Tibial nerve (tissue), 4 donors: ENCODE measurements at regions not wholly inside any gene's neighbourhood (a gene's known extent, or its start where the extent isn't known, plus 50 kb on each side); places are given as distances from the start of the nearest gene placed in this dataset.

ENCODE experiments used
- DNase-seq, 2 donors: peaks; one replicate each; pipeline ENCODE4 v3.0.0-alpha.2; 2019; ENCODE audit warnings: low spot score in 2 of 2
- H3K27ac ChIP-seq, 4 donors: fragments of 200-600 bp; sonication (generic) in 3 of 4; one replicate each; pipeline ENCODE4 v1.5.1; 2017 to 2019; ENCODE audit warnings: mild to moderate bottlenecking in 1 of 4
- H3K27me3 ChIP-seq, 2 donors: fragments of 200-600 bp; sonication (generic) in 1 of 2; one replicate each; pipeline versions ENCODE4 v1.5.1 to v1.6.0; 2017 to 2019
- H3K36me3 ChIP-seq, 3 donors: fragments of 200-600 bp; sonication (generic); one replicate each; pipeline ENCODE4 v1.5.1; 2018 to 2019
- H3K4me1 ChIP-seq, 4 donors: fragments of 200-600 bp; sonication (generic) in 3 of 4; one replicate each; pipeline ENCODE4 v1.5.1; 2017 to 2019
- H3K4me3 ChIP-seq, 4 donors: fragments of 200-600 bp; sonication (generic) in 3 of 4; one replicate each; pipeline ENCODE4 v1.5.1; 2017 to 2019; ENCODE audit warnings: mild to moderate bottlenecking in 1 of 4, moderate library complexity in 1 of 4
- H3K9me3 ChIP-seq, 4 donors: fragments of 200-600 bp; sonication (generic) in 3 of 4; one replicate each; pipeline ENCODE4 v1.5.1; 2017 to 2019
- CTCF ChIP-seq, 5 experiments: fragments of 200-600 bp in 3 of 5; fragments of 450-650 bp in 2 of 5; sonication (generic) in 3 of 5; IDR thresholded peaks; one replicate each; pipeline ENCODE4 v1.5.1; 2016 to 2019; ENCODE audit warnings: antibody characterized with exemption in 5 of 5, mild to moderate bottlenecking in 3 of 5, moderate library complexity in 2 of 5
- EP300 ChIP-seq, 2 donors: sonication (generic); formaldehyde crosslinking; IDR thresholded peaks; one replicate each; pipeline ENCODE4 v1.6.1; 2017; ENCODE audit warnings: antibody characterized with exemption in 2 of 2, mild to moderate bottlenecking in 1 of 2
- POLR2A ChIP-seq, 2 donors: fragments of 450-650 bp; IDR thresholded peaks; one replicate each; pipeline ENCODE4 v1.6.1; 2017; ENCODE audit warnings: antibody characterized with exemption in 2 of 2, mild to moderate bottlenecking in 2 of 2, moderate library complexity in 2 of 2
- WGBS, 2 donors: methylation state at CpG; one replicate each; pipeline ENCODE4 v1.1.5; 2018; 5-methylcytosine and 5-hydroxymethylcytosine counted together

DNA sequence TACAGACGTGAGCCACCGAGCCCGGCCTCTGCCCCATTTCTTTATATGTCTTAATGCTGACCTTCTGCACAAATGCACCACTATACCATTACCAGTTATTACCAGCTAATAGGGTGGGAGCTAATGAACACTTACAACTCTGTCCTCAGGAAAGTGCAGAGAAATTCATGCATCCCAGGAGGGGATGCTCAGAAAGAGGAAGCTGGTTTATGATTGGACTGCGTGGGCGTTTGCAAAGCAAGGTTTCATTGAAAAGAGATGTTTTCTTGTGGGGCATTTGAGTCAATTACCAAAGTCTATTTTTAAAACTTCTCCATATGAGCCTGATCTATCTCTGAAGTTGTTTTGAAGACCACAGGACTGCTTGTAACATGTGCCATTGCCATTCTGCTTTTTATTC, 417.7 kb upstream of the CELF2 start:
- DNase-seq: no peak
- Histone ChIP-seq H3K4me1 (no peaks in the 10 kb centered on the region), H3K27ac (no peak overlapping the region), H3K4me3 (no peak overlapping the region), H3K36me3 (no peaks in the 10 kb centered on the region), H3K9me3 (no peaks in the 10 kb centered on the region), H3K27me3 (no peaks in the 10 kb centered on the region)
- 66 to 68% methylated on average over 5 of the region's 5 CpGs for WGBS, 2 donors
- no peak for TF ChIP-seq CTCF (IDR thresholded peaks at IDR 0.05)
- no peak for TF ChIP-seq POLR2A (IDR thresholded peaks at IDR 0.05)
- no peak for TF ChIP-seq EP300 (IDR thresholded peaks at IDR 0.05)

DNA sequence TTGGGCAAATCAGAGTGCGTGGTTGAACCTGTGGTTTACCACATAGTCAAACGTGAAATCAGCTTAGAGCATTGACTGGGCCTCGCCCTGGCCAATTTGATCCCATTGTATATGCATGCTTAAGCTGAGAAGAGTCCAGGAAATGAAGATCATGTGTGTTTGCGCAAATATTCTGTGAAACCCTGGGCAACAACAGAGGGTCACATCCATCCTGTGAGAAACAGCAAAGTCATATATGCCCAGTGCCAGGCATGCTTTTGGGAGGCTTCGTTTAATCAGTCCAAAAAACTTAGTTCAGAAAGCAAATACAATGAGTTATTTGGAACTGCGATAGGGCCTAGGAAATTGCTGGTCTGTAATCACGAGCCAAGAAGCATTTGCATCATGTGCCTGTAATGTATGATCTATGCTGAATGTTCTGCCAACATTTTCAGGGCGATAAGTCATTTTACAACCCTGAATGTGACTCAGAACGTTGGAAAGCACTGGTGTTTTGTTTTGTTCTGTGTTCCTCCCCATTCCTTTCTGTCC, 412.1 kb upstream of the CELF2 start:
- peaks cover 0 to 4% (median 0%) of the 10 kb centered on the region in 4 donors for H3K4me1 ChIP-seq
- no peaks in the 10 kb centered on the region for H3K9me3 ChIP-seq
- H3K27ac ChIP-seq: peak overlapping the region; percentile 17 to 81 (median 58)
- H3K27me3 ChIP-seq: no peaks in the 10 kb centered on the region
- H3K4me3 ChIP-seq: no peak overlapping the region
- WGBS, 2 donors: 57% methylated on average over 9 of the region's 9 CpGs
- no peaks in the 10 kb centered on the region for H3K36me3 ChIP-seq
- peak in 1 of 2 donors; percentile 50 for DNase-seq
- TF ChIP-seq EP300 (IDR thresholded peaks at IDR 0.05) (peak; percentile 34 to 91), CTCF (IDR thresholded peaks at IDR 0.05) (no peak), POLR2A (IDR thresholded peaks at IDR 0.05) (no peak)

- Histone ChIP-seq H3K9me3 (no peaks in the 10 kb centered on the region), H3K27me3 (no peaks in the 10 kb centered on the region), H3K4me1 (peaks cover 0 to 4% (median 0%) of the 10 kb centered on the region in 4 donors), H3K36me3 (no peaks in the 10 kb centered on the region), H3K4me3 (no peak overlapping the region), H3K27ac (no peak overlapping the region)
- TF ChIP-seq CTCF (IDR thresholded peaks at IDR 0.05): no peak
- no peak for TF ChIP-seq EP300 (IDR thresholded peaks at IDR 0.05)
- no peak for TF ChIP-seq POLR2A (IDR thresholded peaks at IDR 0.05)
- no peak for DNase-seq
- 94 to 96% methylated on average over 8 of the region's 8 CpGs for WGBS, 2 donors
These were observed 408.2 kb upstream of the CELF2 start for GRCh38 chr10:10609379-10609955.

- 80 to 86% methylated on average over 1 of the region's 1 CpG for WGBS, 2 donors
- Histone ChIP-seq H3K4me3 (no peak overlapping the region), H3K27ac (no peak overlapping the region), H3K4me1 (peaks cover 0 to 4% (median 0%) of the 10 kb centered on the region in 4 donors), H3K27me3 (no peaks in the 10 kb centered on the region), H3K36me3 (no peaks in the 10 kb centered on the region), H3K9me3 (no peaks in the 10 kb centered on the region)
- no peak for DNase-seq
- TF ChIP-seq POLR2A (IDR thresholded peaks at IDR 0.05) (no peak), EP300 (IDR thresholded peaks at IDR 0.05) (no peak), CTCF (IDR thresholded peaks at IDR 0.05) (no peak)
These were observed 407.5 kb upstream of the CELF2 start for GRCh38 chr10:10610171-10610570.

- H3K9me3 ChIP-seq: no peaks in the 10 kb centered on the region
- no peak for DNase-seq
- H3K36me3 ChIP-seq: no peaks in the 10 kb centered on the region
- no peaks in the 10 kb centered on the region for H3K4me1 ChIP-seq
- H3K4me3 ChIP-seq: no peak overlapping the region
- no peaks in the 10 kb centered on the region for H3K27me3 ChIP-seq
- no peak overlapping the region for H3K27ac ChIP-seq
- 69 to 73% methylated on average over 3 of the region's 3 CpGs for WGBS, 2 donors
- no peak for TF ChIP-seq EP300 (IDR thresholded peaks at IDR 0.05)
- TF ChIP-seq CTCF (IDR thresholded peaks at IDR 0.05): no peak
- TF ChIP-seq POLR2A (IDR thresholded peaks at IDR 0.05): no peak
These were observed 405.5 kb upstream of the CELF2 start for GRCh38 chr10:10612151-10612550.
